ENCODE measurements at regions not wholly inside any gene's neighbourhood (a gene's known extent, or its start where the extent isn't known, plus 50 kb on each side); places are given as distances from the start of the nearest gene placed in this dataset.

GRCh38 chr6:19772891-19773290 lies 64.3 kb upstream of the ID4 start:
- no peak overlapping the region for H3K27ac ChIP-seq (ENCODE audit: low read depth, low read length)
- DNase-seq (ENCODE audit: low read depth, low spot score): no peak
- no peak overlapping the region for H3K9ac ChIP-seq (ENCODE audit: low read length)
- H4K20me1 ChIP-seq (ENCODE audit: insufficient read depth): no peaks in the 10 kb centered on the region
- no peaks in the 10 kb centered on the region for H3K9me2 ChIP-seq (ENCODE audit: insufficient read depth)
- peak; percentile 52 for ATAC-seq
- POLR2A ChIA-PET: interaction anchor here (0.5 kb wide), 1 partner anchor 1755 kb away, joined by 9 read pairs; no protein-coding TSS in a partner anchor
- no peak for TF ChIP-seq SP1 (IDR thresholded peaks at IDR 0.05; ENCODE audit: low read depth)
- TF ChIP-seq, protein P1, sequence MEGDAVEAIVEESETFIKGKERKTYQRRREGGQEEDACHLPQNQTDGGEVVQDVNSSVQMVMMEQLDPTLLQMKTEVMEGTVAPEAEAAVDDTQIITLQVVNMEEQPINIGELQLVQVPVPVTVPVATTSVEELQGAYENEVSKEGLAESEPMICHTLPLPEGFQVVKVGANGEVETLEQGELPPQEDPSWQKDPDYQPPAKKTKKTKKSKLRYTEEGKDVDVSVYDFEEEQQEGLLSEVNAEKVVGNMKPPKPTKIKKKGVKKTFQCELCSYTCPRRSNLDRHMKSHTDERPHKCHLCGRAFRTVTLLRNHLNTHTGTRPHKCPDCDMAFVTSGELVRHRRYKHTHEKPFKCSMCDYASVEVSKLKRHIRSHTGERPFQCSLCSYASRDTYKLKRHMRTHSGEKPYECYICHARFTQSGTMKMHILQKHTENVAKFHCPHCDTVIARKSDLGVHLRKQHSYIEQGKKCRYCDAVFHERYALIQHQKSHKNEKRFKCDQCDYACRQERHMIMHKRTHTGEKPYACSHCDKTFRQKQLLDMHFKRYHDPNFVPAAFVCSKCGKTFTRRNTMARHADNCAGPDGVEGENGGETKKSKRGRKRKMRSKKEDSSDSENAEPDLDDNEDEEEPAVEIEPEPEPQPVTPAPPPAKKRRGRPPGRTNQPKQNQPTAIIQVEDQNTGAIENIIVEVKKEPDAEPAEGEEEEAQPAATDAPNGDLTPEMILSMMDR (IDR thresholded peaks at IDR 0.05 in 2 of 3, conservative IDR thresholded peaks at IDR 0.05 in 1 of 3; ENCODE audit: borderline replicate concordance in 1 of 3, insufficient read depth in 1 of 3, low read depth in 2 of 3, low read length in 2 of 3): peak in 1 of 3 experiments; percentile 31; a peak in 2 of 6 replicates
- no peaks in the 10 kb centered on the region for H3K36me3 ChIP-seq (ENCODE audit: control insufficient read depth in 1 of 2, insufficient read depth in 2 of 2, low read length in 2 of 2)
- intact Hi-C loops (cut with micrococcal nuclease): no loop called here
- H2AFZ ChIP-seq (ENCODE audit: low read depth, low read length, poor library complexity, severe bottlenecking): no peak overlapping the region
- H3K4me2 ChIP-seq (ENCODE audit: low read length): no peak overlapping the region
- H3K27me3 ChIP-seq (ENCODE audit: insufficient read depth, low read length): no peaks in the 10 kb centered on the region
- CTCF ChIA-PET: no interaction called here
- no peaks in the 10 kb centered on the region for H3K79me2 ChIP-seq (ENCODE audit: insufficient read depth, low read length)
- H3K9me3 ChIP-seq (ENCODE audit: control insufficient read depth in 1 of 2, insufficient read depth in 1 of 2, low read depth in 1 of 2, low read length in 2 of 2): no peaks in the 10 kb centered on the region
- RAD21 ChIA-PET (ENCODE audit: low non-redundant PET in 1 of 2, low total read pairs in 2 of 2, uncharacterized antibody in 2 of 2, unreplicated experiment in 2 of 2): no interaction called here
- no peaks in the 10 kb centered on the region for H3K4me1 ChIP-seq (ENCODE audit: control insufficient read depth in 1 of 2, insufficient read depth in 2 of 2, low read length in 2 of 2)
- BruUV-seq (replicated peaks): no TSS peak
- H3K4me3 ChIP-seq (replicated peaks in 1 of 2; ENCODE audit: low read depth in 1 of 2, low read length in 2 of 2): no peak overlapping the region

- Histone ChIP-seq H3K27me3 (ENCODE audit: insufficient read depth, low read length) (no peaks in the 10 kb centered on the region), H4K20me1 (ENCODE audit: insufficient read depth) (no peaks in the 10 kb centered on the region), H3K79me2 (ENCODE audit: insufficient read depth, low read length) (no peaks in the 10 kb centered on the region), H3K9me2 (ENCODE audit: insufficient read depth) (no peaks in the 10 kb centered on the region), H3K4me2 (ENCODE audit: low read length) (no peak overlapping the region), H3K36me3 (ENCODE audit: control insufficient read depth in 1 of 2, insufficient read depth in 2 of 2, low read length in 2 of 2) (no peaks in the 10 kb centered on the region), H3K4me1 (ENCODE audit: control insufficient read depth in 1 of 2, insufficient read depth in 2 of 2, low read length in 2 of 2) (no peaks in the 10 kb centered on the region), H3K27ac (ENCODE audit: low read depth, low read length) (no peak overlapping the region), H3K9ac (ENCODE audit: low read length) (no peak overlapping the region), H2AFZ (ENCODE audit: low read depth, low read length, poor library complexity, severe bottlenecking) (no peak overlapping the region), H3K4me3 (replicated peaks in 1 of 2; ENCODE audit: low read depth in 1 of 2, low read length in 2 of 2) (no peak overlapping the region), H3K9me3 (ENCODE audit: control insufficient read depth in 1 of 2, insufficient read depth in 1 of 2, low read depth in 1 of 2, low read length in 2 of 2) (no peaks in the 10 kb centered on the region)
- no peak for DNase-seq (ENCODE audit: low read depth, low spot score)
- intact Hi-C loops (cut with micrococcal nuclease): no loop called here
- no peak for TF ChIP-seq JUND (IDR thresholded peaks at IDR 0.05)
- no peak for TF ChIP-seq EZH2phosphoT487 (IDR thresholded peaks at IDR 0.05; ENCODE audit: borderline replicate concordance)
- no peak for TF ChIP-seq ATF3 (IDR thresholded peaks at IDR 0.05)
- TF ChIP-seq REST (IDR thresholded peaks at IDR 0.05; ENCODE audit: low read depth): no peak
- no peak for TF ChIP-seq ZNF274 (IDR thresholded peaks at IDR 0.05; ENCODE audit: low read depth, low read length)
- ChIA-PET RAD21 (ENCODE audit: low non-redundant PET in 1 of 2, low total read pairs in 2 of 2, uncharacterized antibody in 2 of 2, unreplicated experiment in 2 of 2) (interaction anchor here in 1 of 2 experiments (0.6 kb wide), 1 partner anchor 758 kb away, joined by 5 read pairs; no protein-coding TSS in a partner anchor), POLR2A (no interaction called here), CTCF (no interaction called here)
- no peak for ATAC-seq
- BruUV-seq (replicated peaks): no TSS peak
Measured at GRCh38 chr6:19781269-19781668, 55.9 kb upstream of the ID4 start.
